IPS-NIHi7 (cell line): ENCODE measurements at regions not wholly inside any gene's neighbourhood (a gene's known extent, or its start where the extent isn't known, plus 50 kb on each side); places are given as distances from the start of the nearest gene placed in this dataset.

Experiments used
- DNase-seq: peaks from one replicate; pipeline ENCODE4 v3.0.0; 2012; ENCODE audit warnings: mixed read lengths; ENCODE audit errors: extremely low spot score

DNA sequence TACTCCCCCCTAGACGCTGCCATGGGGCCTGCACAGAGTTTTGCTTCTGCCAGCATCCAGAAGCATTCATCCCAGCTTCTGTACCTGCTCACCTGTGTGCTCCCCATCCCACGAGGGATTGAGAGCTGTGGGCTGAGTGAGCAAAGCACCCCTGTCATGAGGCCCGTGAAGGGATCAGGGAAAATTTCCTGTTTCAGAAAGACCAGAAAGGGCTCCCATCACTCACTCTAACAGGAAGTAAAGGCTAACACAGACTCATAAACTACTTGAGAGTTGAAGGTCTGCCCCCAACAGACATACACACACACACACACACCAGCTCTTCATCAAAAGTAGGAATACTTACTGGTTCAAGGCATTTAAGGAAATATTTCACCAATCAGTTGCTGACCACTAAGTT lies 256.5 kb upstream of the NT5E start:
- DNase-seq: no peak

DNA sequence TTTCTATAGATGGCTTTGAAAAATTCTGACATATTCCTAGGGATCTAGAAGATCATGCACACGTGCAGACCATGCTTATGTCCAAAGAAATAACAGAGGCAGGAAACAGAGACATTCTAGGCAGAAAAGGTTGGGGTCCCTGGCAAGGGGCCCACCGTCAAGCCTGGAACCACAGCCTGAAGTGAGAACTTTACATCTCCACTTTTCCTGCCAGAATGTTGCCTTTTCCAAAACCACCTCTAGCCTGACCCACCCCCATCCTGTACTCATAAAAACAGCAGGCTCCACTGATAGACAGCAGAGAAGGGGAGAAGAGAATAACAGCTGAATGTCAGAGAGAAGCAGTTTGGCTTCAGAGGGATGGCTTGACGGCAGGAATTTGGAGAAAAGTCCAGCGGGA lies 257.3 kb upstream of the NT5E start:
- no peak for DNase-seq

DNA sequence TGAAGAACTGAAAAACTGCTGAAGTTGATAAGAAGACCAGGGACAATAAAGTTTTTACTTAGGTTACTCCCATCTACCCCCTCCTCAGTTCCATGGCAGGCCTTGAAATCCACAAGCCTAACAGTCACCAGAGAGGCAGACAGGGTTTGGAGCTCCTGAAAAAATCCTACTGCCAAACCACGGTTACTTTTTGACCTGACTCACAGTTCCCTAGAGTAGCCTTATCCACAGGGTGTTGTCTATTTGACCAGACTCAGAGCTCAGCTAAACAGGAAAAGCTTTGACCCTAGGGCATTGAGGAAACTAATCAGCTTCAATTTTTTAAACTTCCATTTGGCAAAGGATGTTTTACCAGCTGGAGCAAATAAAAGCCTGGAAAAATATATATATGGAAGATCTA lies 257.7 kb upstream of the NT5E start:
- DNase-seq: no peak

DNA sequence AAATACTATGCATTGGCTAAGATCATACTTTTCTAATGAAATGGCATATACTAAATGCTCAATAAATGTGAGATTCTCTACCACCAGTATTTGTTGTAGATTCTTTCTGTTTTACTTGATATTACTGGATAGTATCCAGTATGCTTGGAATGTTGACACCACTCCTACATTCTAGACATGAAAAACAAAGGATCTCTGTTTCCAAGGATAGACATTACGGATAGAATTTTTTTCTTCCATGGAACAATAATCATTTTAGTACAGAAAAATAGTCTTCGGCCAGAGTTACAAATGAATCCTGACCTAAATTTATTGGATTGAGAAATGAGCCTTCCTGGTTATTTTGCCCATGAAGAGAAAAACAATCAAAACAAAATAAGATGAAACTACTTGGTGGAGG lies 258.2 kb upstream of the NT5E start:
- DNase-seq: no peak

DNA sequence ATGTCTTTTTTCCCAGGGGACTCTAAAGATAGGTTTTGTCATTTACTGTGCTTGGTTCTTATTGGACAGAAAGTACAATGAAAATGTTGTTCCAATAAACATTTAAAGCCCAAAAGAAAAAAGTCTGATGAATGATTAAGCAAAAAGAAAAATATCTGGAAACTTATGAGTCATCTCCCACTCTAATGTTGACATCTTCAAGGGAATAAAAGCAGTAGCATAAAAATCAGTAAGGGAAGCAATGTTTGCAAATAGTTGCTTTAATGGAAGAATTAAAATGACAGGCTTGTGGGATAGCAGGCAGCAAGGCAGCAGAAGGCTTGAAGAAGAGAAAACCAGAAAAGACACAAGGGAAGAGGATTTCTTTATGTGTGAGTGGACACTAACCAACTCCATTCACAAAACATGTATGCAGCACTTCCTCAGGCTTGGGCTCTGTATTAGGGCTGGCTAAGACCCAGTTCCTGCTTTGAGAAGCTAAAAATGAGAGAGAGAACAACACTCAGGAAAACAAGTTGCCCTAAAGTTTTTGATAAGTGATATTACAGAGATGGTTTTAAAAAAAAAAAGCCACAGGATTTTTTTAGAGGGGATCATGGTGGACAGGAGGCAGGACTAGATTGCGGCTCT lies 263.2 kb upstream of the NT5E start:
- no peak for DNase-seq

DNA sequence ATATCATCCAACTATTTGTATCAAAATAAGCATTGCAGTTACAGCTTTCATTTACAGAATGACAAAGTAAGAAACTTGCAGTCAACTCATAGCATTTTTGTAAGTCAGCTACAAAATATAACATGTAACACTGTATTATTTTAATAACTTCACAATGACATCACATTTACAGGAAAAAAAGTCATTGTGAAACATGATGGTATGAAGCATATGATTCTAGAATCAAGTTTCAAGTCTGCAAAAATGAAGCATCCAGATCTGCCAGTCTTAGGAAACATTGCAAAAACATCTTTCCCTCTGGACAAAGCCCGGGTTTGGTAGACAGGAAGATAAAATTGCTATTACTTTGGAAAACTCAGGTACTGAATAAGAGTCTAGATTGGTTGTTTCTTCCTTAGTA lies 263.9 kb upstream of the NT5E start:
- DNase-seq: no peak

DNA sequence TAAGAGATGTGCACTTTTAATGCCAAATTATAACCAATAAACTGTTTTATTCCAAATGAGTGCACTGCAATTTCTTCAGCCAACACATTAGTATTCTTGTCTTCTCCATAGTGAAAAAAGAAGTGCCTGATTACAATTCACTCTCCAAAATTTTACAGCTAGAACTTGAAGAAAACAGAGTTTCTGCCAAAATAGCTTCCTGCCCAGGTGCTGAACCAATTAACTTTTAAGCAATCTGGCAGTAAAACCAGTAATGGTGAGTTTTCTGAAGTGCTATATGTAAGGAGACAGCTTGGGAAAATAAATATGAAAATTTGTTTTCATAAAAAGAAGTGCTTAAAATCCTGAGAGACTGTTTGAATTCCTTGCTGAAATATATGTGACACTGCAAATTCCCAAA lies 266.0 kb upstream of the NT5E start:
- no peak for DNase-seq

DNA sequence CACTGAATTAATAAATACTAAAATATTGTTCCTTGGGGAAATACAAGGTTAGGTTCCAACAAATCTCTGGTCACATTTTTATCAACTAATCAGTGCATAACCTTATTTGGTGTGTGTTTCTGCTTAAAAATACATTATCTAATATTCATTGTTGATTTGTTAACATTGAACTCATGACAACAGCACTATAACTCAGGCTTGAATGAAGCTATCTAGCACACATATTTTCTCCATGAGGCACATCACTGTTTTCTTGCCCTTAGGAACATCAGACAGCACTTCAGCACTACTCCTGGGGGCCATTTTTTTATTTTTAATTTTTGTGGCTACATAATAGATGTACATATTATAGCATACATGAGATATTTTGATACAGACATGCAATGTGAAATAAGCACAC lies 277.2 kb upstream of the NT5E start:
- no peak for DNase-seq

DNA sequence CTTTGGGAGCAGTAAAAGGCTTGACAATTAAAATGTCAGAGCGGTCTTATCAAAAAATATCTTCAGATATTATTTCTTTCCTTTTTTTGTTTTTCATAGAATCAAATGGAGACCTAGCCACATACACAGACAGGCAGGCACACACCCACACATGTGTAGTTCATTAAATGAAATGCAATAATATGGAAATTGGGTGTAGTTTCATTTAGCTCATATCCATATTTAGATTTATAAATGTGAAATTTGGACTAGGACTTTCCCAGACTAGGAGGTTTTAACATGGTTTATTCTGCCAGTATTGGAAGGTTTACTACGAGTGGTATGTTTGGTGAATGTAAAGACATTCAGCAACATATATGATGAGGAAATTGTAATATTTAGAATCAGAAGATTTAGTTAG lies 277.7 kb upstream of the NT5E start:
- no peak for DNase-seq

DNA sequence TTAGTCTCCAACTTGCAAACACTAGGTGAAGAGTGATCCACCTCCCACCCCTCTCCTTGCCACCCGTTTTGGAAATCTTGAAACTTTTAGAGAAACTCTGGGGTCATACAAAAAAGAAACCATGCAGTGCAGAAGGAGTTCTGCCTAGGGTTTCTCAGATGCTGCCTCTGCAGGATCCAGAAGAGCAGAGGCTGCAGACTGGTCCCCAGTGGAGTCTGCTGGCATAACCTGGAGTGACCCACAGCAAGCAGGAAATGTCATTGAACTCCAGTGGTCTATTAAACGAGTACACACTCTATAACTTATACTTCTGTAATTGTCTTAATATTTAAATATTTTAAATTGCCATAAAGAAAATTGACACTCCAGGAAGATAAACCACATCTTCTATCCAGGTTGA lies 280.7 kb upstream of the NT5E start:
- no peak for DNase-seq

DNA sequence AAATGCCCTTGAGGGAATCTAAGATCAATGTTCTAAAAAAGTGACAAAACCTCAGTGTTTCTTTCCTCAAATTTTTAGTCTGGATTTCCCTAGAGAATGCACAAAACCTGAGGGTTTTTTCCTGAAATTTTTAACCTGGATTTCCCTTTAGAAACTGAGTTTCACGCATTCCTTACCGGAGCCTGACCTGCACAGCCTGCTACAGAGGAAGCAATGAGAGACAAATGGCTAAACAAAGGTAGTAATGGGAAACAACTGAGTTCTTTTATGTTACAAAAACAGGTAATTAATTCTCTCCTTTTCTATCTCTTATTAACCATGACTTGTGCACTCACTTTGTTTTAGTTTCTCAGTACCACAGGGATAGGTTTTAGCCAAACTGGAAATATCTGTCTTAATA lies 281.7 kb upstream of the NT5E start:
- no peak for DNase-seq

DNA sequence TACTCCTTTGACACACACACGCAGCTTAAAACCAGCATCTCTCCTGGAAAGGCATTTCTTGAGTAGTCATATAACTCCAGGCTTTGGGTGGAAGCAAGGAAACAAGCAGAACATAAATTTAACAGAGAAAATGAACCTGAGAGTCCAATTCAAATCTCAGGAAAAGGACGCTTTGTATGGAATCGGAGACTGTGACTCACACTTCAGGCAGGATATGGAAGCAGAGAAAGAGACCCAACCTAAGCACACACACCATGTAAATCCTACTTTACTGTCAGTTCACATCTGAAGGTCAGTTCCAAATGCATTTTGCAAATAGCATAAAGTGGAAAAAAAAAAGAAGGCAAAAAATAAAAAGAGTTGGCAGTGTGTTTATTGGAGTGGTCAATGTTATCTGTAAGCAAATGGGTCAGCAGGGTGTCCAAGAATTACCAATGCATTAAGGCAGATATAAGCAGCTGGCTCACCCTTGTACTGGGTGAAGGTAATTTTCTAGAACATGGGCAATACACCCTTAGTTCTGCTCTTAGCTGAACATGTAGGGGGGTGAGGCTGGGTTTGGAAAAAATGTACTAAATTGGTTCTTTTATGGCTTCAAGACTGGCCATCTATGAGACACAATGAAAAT lies 283.7 kb upstream of the NT5E start:
- DNase-seq: no peak

DNA sequence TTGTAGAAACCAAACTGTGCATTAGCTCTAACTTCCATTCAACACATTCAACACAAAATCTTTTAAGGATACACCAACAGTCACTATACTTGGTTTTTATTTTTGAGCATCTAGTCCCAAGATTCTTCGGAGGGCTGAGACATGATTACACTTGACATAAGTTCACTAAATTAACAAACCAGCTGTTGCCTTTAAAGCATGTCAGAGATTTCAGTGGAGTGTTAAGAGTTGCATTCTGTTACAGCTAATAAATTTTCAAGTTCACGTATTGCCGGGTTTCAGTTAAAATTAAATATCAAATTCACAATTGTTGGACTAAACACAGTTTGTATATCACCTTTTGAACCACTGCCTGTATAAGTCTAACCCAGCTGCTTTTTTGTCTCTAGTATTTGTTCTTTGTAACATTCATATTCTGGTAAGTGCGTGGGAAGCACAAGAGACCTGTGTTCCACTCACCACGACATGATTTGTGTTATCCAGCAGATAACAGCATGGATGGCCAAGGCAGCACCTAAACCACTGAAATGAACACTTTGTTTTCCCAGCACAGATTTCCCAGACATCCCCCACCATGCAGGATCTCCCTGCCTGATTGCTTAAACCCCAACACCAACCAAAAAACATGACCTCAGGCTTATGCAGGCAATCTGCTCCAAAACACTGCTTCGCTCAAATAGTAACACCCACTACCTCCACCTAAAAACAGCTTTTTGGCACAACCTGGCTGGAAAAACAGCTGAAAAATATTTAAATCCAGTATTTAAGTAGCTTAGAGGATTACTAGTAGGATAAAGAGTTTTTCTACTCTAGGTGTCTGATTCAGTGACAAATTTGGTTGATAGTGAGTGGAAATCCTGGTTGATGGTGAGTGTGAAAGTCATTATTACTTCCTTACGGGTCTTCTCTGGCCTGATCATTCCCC lies 286.5 kb upstream of the NT5E start:
- DNase-seq: no peak

DNA sequence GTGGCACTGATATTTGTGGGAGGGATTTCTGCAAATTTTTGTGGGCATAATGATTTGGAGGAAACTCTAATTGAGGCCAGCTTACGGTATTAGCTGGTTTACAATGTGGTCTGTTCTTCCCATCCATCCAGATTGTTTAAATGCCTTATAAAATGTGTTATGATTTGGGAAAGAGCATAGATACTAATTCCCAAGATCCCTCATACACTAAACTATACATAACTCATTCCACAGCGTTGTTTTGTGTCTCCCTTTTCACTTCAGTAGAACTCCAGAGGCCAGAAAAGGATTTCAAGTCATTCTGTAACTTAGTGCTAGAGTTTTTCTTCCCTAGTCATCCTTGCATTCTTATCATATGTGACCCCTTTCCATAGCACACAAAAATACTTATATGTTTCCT lies 292.6 kb upstream of the NT5E start:
- no peak for DNase-seq

DNA sequence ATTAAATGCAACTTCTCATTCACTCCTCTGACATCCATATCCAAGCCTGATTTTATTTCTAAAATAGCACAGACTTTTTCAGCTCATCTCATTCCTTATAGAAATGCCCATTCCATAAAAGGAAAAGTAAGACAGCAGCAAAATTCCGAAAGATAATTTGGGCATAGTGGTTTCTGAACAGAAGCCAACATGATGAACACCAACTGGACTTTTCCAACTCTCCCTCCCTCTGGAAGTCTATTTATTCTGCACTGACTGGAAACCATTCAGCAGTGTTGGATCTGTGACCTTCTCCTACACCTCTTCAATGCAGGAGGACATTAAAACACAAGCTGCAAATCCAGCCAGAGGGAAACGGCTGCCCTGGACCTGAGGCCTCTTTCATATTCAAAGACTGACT lies 306.2 kb upstream of the NT5E start:
- no peak for DNase-seq

DNA sequence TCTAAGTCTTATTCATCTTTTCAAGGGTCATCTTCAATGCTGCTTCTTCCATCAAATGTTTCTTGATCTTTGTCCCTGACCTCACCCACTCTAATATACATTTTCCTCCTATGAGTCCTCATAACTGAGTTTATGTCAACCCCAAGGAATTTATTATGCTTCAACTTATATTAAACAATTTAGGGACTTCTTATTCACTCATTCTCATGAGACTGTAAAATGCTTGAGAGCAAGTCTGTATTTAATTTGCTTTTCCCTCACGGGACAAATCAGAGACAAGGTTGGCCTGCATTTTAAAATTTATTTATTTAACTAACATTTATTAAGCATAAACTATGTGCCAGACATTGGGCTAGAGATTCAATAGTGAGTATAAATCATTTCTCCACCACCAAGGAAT lies 312.0 kb upstream of the NT5E start:
- DNase-seq: no peak

DNA sequence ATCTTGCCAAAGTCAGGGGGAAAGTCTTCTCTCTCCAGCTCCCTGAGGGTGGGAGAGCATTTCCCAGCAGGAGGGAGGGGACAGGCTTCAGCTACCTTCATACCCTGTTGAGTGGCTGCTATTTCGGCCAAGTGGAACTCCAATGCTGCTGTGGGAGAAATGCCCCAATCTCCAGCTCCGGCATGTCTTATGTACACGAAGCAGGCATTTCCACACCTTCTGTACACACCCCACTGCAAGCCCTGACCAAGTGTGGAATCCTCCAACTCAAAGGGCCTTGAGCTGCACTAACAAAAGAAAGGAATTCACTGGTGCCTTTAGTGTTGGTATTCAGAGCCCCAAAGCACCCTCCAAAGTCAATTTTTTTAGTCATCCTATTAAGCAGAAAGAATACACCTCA lies 313.6 kb upstream of the NT5E start:
- DNase-seq: no peak

DNA sequence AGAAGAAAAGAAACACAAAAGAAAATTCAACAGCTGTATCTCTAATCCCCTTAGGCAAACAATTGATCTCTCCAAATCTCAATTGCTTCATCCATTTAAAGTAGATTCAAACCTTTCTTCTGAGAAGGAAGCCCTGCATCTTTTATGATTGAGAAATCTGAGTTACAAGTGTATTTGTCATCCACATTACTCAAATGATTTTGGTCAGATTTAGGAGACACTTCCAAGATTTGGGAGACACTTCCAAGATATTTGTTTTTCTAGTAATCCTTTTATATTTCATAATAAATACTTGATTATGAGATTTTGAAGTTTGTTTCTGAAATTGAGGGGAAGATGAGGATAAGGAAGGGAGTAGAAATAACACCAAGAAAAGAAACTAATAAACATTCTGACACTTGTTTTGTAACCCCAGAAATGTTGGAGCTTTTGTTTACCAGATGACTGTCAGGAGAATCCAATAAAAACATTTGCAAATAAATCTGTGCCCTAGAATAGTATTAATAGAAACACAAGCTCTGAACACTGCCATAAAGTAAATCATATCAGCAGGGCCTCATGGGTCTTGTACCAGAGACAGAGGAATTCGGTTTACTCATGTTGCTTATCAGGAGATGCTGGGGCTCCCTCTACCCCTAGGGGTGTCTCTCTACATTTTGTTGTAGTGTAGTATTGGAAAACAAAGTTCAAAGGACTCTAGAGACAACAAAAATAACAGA lies 314.3 kb upstream of the NT5E start:
- DNase-seq: no peak

DNA sequence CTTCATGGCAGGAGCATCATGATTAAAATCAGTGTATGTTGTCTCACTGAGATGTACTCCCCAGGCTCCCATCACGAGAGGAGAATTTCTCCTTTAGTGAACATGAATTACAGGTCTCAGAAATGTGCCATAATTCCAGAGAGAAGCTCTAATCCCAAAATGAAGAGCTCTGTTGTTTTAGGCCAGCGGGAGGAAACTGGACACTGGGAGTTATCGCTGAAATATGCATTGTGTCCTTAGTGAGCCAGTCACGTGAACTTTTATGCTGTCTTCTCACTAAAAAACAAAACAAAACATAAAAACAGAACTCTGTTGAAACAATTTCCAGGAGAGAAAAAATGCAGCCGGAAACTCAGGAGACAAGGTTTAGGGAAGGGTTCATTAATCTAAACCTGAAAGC lies 315.7 kb upstream of the NT5E start:
- DNase-seq: no peak

DNA sequence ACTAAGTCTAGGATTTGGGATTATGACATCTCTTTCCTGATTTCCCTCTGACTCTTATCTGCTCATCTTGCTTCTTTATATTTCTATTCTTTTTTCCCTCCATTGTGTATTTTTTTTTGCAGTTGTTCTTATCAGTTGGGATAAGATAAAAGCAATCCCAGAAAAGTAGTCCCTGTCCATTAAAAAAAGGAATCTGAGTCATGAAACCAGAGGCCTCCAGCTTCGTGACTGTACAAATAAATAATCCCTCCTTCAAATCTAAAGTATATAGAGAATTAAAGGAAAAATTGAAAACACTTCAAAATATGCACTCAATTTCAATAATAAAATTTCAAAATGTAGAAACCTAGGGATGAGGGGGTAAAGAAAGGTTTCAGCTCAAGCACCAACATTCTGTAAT lies 317.8 kb upstream of the NT5E start:
- DNase-seq: no peak

DNA sequence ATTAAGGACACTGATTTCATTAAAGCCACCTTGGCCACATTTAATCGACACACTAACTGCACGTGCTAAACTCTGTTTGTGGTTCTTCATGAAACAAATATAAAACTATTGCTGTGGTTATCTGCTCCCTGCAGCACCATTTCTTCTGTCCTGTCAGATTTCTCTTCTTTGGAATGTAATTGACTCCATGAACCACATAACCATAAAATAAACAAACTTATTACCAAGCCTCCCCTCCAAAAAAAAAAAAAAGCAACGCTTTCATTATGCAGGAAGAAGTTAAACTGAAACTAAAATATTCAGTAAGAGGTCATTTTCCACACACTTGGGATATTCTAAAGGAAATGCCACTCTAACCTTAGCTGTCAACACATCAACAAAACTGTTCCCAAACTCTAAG lies 319.1 kb upstream of the NT5E start:
- no peak for DNase-seq

DNA sequence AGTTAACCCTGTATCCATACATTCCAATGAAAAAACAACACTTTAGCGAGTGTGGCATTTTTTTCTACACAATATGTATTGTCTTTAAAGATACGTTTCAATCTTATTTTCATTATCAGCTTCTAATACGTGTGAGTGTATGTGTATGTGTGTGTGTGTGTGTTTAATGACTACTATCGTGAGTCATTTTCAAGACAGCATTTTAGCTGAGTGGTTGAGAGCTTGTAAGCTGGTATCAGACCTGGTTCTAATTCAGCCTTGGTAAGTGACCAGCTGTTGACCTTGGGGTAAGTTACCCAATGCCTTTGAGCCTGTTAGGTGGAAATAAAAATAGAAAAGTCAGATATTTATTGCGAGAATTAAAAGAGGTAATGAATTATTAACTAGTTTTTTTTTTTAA lies 320.0 kb upstream of the NT5E start:
- DNase-seq: no peak

DNA sequence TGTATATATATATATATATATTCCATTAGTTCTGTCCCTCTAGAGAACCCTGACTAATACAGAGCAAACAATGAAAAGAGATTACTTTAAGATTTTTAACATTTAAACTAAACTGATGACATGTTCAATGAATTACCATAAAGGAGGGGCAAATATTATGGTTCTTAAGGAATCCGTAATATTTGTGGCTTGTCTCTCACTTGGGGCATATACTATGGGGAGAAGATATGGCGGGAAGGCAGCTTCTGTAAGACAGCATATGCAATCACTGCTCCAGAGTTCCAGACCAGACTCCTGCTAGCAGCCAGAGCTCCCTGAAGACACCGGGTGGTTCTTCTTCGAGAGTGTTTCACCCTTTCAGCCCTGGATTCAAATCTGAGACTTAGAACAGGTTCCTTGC lies 321.1 kb upstream of the NT5E start:
- no peak for DNase-seq
